H9 (cell line): ENCODE measurements at regions not wholly inside any gene's neighbourhood (a gene's known extent, or its start where the extent isn't known, plus 50 kb on each side); places are given as distances from the start of the nearest gene placed in this dataset.

Experiments
- DNase-seq: peaks from one replicate; pipeline ENCODE4 v3.0.0-alpha.2; 2017
- H2AFZ ChIP-seq: one replicate; pipeline ENCODE4 v1.6.1; 2013; ENCODE audit warnings: mild to moderate bottlenecking, low read length, control low read depth, moderate library complexity
- H2AK5ac ChIP-seq: 2 replicates; pipeline ENCODE4 v1.6.1; 2013; ENCODE audit warnings: low read length, control low read depth, mixed read lengths; ENCODE audit not compliant: insufficient read length
- H2BK120ac ChIP-seq: one replicate; pipeline ENCODE4 v1.6.1; 2013; ENCODE audit warnings: low read depth, mild to moderate bottlenecking, low read length, control low read depth, inconsistent platforms; ENCODE audit not compliant: poor library complexity, severe bottlenecking
- H2BK12ac ChIP-seq: 2 replicates; pipeline ENCODE4 v1.6.1; 2013; ENCODE audit warnings: low read length, control low read depth, mixed read lengths, low read depth; ENCODE audit not compliant: insufficient read length
- H2BK15ac ChIP-seq: 2 replicates; pipeline ENCODE4 v1.6.1; 2013; ENCODE audit warnings: low read depth, low read length, control low read depth
- H2BK20ac ChIP-seq: one replicate; pipeline ENCODE4 v1.6.1; 2013; ENCODE audit warnings: low read depth, mild to moderate bottlenecking, low read length, control low read depth, inconsistent platforms; ENCODE audit not compliant: poor library complexity, severe bottlenecking
- H2BK5ac ChIP-seq: 2 replicates; pipeline ENCODE4 v1.6.1; 2013; ENCODE audit warnings: low read length, control low read depth, mixed read lengths; ENCODE audit not compliant: insufficient read length
- H3K14ac ChIP-seq: 2 replicates; pipeline ENCODE4 v1.6.1; 2013; ENCODE audit warnings: low read length, control low read depth; ENCODE audit not compliant: insufficient read depth
- H3K18ac ChIP-seq: 2 replicates; pipeline ENCODE4 v1.6.1; 2013; ENCODE audit warnings: low read depth, mild to moderate bottlenecking, mixed read lengths, low read length, control low read depth; ENCODE audit not compliant: insufficient read length
- H3K23ac ChIP-seq: 2 replicates; pipeline ENCODE4 v1.6.1; 2013; ENCODE audit warnings: low read length, control low read depth, mixed read lengths, low read depth; ENCODE audit not compliant: insufficient read length
- H3K23me2 ChIP-seq: 2 replicates; pipeline ENCODE4 v1.6.1; 2013; ENCODE audit warnings: low read depth, mild to moderate bottlenecking, mixed read lengths, low read length, control low read depth; ENCODE audit not compliant: insufficient read length, poor library complexity, severe bottlenecking
- H3K27ac ChIP-seq: 2 replicates; pipeline ENCODE4 v1.5.1; 2013; ENCODE audit warnings: low read length, control low read depth, mixed read lengths, low read depth; ENCODE audit not compliant: insufficient read length
- H3K27me3 ChIP-seq: 2 replicates; pipeline ENCODE4 v1.6.1; 2013; ENCODE audit warnings: low read length, control low read depth, inconsistent platforms; ENCODE audit not compliant: insufficient read depth
- H3K4ac ChIP-seq: 2 replicates; pipeline ENCODE4 v1.6.1; 2013; ENCODE audit warnings: low read depth, mild to moderate bottlenecking, control low read depth, inconsistent platforms, low read length, moderate library complexity
- H3K4me1 ChIP-seq: 2 replicates; pipeline ENCODE4 v1.6.1; 2013; ENCODE audit warnings: low read length, control low read depth, inconsistent platforms; ENCODE audit not compliant: insufficient read depth
- H3K4me2 ChIP-seq: 2 replicates; pipeline ENCODE4 v1.6.1; 2013; ENCODE audit warnings: low read length, control low read depth, mixed read lengths; ENCODE audit not compliant: insufficient read length, insufficient read depth
- H3K56ac ChIP-seq: 2 replicates; pipeline ENCODE4 v1.6.1; 2013; ENCODE audit warnings: low read depth, mild to moderate bottlenecking, mixed read lengths, low read length, control low read depth; ENCODE audit not compliant: insufficient read length
- H3K79me1 ChIP-seq: 2 replicates; pipeline ENCODE4 v1.6.1; 2013; ENCODE audit warnings: low read depth, mild to moderate bottlenecking, moderate library complexity, low read length, control low read depth, inconsistent platforms; ENCODE audit not compliant: insufficient read depth, poor library complexity, severe bottlenecking
- H3K79me2 ChIP-seq: 2 replicates; pipeline ENCODE4 v1.6.1; 2013; ENCODE audit warnings: low read length, control low read depth, inconsistent platforms; ENCODE audit not compliant: insufficient read depth
- H3K9ac ChIP-seq: 2 replicates; pipeline ENCODE4 v1.6.1; 2013; ENCODE audit warnings: low read length, control low read depth, mixed read lengths; ENCODE audit not compliant: insufficient read length; ENCODE audit errors: extremely low read depth
- H3K9me3 ChIP-seq: one replicate; pipeline ENCODE4 v1.6.1; 2013; ENCODE audit warnings: low read depth, low read length, inconsistent platforms; ENCODE audit not compliant: control insufficient read depth
- H3T11ph ChIP-seq: one replicate; pipeline ENCODE4 v1.6.1; 2013; ENCODE audit warnings: mild to moderate bottlenecking, low read length, control low read depth, inconsistent platforms
- H4K20me1 ChIP-seq: one replicate; pipeline ENCODE4 v1.6.1; 2013; ENCODE audit not compliant: control insufficient read depth, insufficient read length, insufficient read depth
- H4K5ac ChIP-seq: 2 replicates; pipeline ENCODE4 v1.6.1; 2013; ENCODE audit warnings: low read depth, mild to moderate bottlenecking, mixed read lengths, low read length, control low read depth; ENCODE audit not compliant: insufficient read length
- H4K8ac ChIP-seq: replicated peaks from 2 replicates; pipeline ENCODE4 v1.6.1; 2013; ENCODE audit warnings: low read length, control low read depth, mixed read lengths, low read depth; ENCODE audit not compliant: insufficient read length
- H4K91ac ChIP-seq: 2 replicates; pipeline ENCODE4 v1.6.1; 2013; ENCODE audit warnings: low read depth, mild to moderate bottlenecking, moderate library complexity, mixed read lengths, low read length, control low read depth; ENCODE audit not compliant: insufficient read length
- H3K27ac Mint-ChIP-seq, 3 experiments: 2 replicates in 2 of 3; 3 replicates in 1 of 3; pipeline ENCODE4 v1.8.0; 2020 to 2021; ENCODE audit warnings: mixed read lengths in 3 of 3, mild to moderate bottlenecking in 1 of 3, moderate library complexity in 1 of 3
- H3K27me3 Mint-ChIP-seq: 2 replicates; pipeline ENCODE4 v1.8.0; 2021; ENCODE audit warnings: low read depth, mild to moderate bottlenecking, moderate library complexity, mixed read lengths
- H3K36me3 Mint-ChIP-seq, 3 experiments: 2 replicates in 2 of 3; 3 replicates in 1 of 3; pipeline ENCODE4 v1.8.0; 2020 to 2021; ENCODE audit warnings: low read depth in 3 of 3, mixed read lengths in 3 of 3; ENCODE audit not compliant: insufficient read depth in 1 of 3
- H3K4me1 Mint-ChIP-seq, 2 experiments: 2 replicates each; pipeline ENCODE4 v1.8.0; 2020; ENCODE audit warnings: mixed read lengths in 2 of 2
- H3K4me3 Mint-ChIP-seq, 2 experiments: 2 replicates in 1 of 2; 3 replicates in 1 of 2; pipeline ENCODE4 v1.8.0; 2020 to 2021; ENCODE audit warnings: mild to moderate bottlenecking in 2 of 2, mixed read lengths in 2 of 2, moderate library complexity in 1 of 2
- H3K9me3 Mint-ChIP-seq, 2 experiments: 2 replicates in 1 of 2; 3 replicates in 1 of 2; pipeline ENCODE4 v1.8.0; 2020; ENCODE audit warnings: mild to moderate bottlenecking in 2 of 2, mixed read lengths in 2 of 2, moderate library complexity in 1 of 2
- WGBS: extraction: QIAGEN DNeasy Blood & Tissue Kit; methylation state at CpG from one replicate; pipeline ENCODE4 v1.1.7; 2013; ENCODE audit warnings: missing lambda C conversion rate, low lambda C conversion rate, mixed read lengths; ENCODE audit not compliant: insufficient read length; ENCODE audit errors: extremely low coverage; 5-methylcytosine and 5-hydroxymethylcytosine counted together
- TF ChIP-seq, protein P1 (sequence below): fragments of 200-600 bp; sonication (generic); conservative IDR thresholded peaks from 3 replicates; pipeline ENCODE4 v1.8.0; 2021; ENCODE audit warnings: antibody characterized with exemption, mild to moderate bottlenecking

DNA sequence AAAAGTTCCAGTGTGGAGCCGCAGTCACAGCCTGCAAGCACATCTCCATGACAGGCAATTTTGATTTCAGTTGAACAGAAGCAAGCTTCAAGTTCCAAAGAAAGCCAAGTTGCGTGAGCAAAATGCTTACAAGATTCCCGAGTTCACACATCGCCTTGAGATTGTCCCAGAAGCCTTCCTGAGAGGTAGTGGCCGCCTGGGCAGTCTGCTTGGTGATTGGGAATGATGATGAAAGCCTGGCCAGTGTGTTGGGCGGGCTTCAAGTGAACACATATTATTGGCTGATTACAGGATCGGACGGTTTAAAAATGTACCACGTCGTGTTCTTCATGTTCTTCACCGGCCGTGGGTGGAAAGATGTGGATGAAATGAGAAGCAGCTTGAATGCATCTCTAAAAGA is 185.5 kb downstream of the FOXL1 start:
- Histone ChIP-seq H4K91ac (no peak overlapping the region), H3K4ac (no peak overlapping the region), H3K79me1 (no peaks in the 10 kb centered on the region), H4K5ac (no peak overlapping the region), H3K18ac (no peak overlapping the region), H2BK5ac (no peak overlapping the region), H3K9me3 (no peaks in the 10 kb centered on the region), H3K27me3 (no peaks in the 10 kb centered on the region; the same call in 1 of the 2 replicates), H3K4me2 (no peak overlapping the region), H3T11ph (no peak overlapping the region), H3K79me2 (no peaks in the 10 kb centered on the region), H2BK120ac (no peak overlapping the region), H2AK5ac (no peak overlapping the region), H2BK12ac (no peak overlapping the region), H3K27ac (no peak overlapping the region), H4K8ac (no peak overlapping the region), H3K23me2 (no peaks in the 10 kb centered on the region), H3K14ac (no peak overlapping the region), H2BK15ac (no peak overlapping the region), H2BK20ac (no peak overlapping the region), H3K4me1 (peaks cover 7% of the 10 kb centered on the region; the same call in 1 of the 2 replicates), H3K9ac (no peak overlapping the region), H2AFZ (no peak overlapping the region), H3K23ac (no peak overlapping the region), H4K20me1 (no peaks in the 10 kb centered on the region), H3K56ac (no peak overlapping the region)
- no peak for DNase-seq
- Mint-ChIP-seq H3K4me1 (peaks cover 34 to 49% of the 10 kb centered on the region in 2 experiments), H3K27me3 (peaks cover 14% of the 10 kb centered on the region), H3K27ac (no peak overlapping the region), H3K9me3 (peaks cover 0 to 7% of the 10 kb centered on the region in 2 experiments; a peak in 1 of 5 replicates), H3K4me3 (no peak overlapping the region), H3K36me3 (no peaks in the 10 kb centered on the region)
- TF ChIP-seq, protein P1, sequence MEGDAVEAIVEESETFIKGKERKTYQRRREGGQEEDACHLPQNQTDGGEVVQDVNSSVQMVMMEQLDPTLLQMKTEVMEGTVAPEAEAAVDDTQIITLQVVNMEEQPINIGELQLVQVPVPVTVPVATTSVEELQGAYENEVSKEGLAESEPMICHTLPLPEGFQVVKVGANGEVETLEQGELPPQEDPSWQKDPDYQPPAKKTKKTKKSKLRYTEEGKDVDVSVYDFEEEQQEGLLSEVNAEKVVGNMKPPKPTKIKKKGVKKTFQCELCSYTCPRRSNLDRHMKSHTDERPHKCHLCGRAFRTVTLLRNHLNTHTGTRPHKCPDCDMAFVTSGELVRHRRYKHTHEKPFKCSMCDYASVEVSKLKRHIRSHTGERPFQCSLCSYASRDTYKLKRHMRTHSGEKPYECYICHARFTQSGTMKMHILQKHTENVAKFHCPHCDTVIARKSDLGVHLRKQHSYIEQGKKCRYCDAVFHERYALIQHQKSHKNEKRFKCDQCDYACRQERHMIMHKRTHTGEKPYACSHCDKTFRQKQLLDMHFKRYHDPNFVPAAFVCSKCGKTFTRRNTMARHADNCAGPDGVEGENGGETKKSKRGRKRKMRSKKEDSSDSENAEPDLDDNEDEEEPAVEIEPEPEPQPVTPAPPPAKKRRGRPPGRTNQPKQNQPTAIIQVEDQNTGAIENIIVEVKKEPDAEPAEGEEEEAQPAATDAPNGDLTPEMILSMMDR: no peak
- no CpG with 5 or more reads among the region's 12 CpGs for WGBS
